ENCODE measurements at regions not wholly inside any gene's neighbourhood (a gene's known extent, or its start where the extent isn't known, plus 50 kb on each side); places are given as distances from the start of the nearest gene placed in this dataset.

DNA sequence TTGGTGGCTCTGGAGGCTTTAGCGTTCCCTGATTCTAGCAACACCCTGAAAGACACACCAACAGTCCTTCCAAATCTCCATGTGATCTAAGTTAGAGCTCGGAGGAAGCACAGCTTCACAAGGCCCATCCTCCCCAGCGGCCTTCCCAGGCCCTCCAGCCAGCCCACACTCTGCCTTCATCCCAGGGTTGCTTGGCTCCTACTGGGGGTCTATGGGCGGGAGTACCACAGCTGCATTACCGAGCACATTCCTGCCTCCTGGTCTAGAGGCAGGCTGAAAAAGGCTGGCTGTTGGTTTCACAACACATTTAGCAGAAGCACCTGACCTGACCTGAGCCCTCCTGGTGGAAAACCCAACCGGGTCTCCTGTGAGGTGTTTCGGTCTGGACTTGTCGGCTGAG lies 54.7 kb upstream of the TRIM67 start:
- TF ChIP-seq EZH2 (IDR thresholded peaks at IDR 0.05; ENCODE audit: borderline replicate concordance, low read depth, low read length, severe bottlenecking): no peak
- TF ChIP-seq POLR2AphosphoS5 (IDR thresholded peaks at IDR 0.05; ENCODE audit: insufficient read depth, low read depth, low read length): no peak
- TF ChIP-seq, protein P1, sequence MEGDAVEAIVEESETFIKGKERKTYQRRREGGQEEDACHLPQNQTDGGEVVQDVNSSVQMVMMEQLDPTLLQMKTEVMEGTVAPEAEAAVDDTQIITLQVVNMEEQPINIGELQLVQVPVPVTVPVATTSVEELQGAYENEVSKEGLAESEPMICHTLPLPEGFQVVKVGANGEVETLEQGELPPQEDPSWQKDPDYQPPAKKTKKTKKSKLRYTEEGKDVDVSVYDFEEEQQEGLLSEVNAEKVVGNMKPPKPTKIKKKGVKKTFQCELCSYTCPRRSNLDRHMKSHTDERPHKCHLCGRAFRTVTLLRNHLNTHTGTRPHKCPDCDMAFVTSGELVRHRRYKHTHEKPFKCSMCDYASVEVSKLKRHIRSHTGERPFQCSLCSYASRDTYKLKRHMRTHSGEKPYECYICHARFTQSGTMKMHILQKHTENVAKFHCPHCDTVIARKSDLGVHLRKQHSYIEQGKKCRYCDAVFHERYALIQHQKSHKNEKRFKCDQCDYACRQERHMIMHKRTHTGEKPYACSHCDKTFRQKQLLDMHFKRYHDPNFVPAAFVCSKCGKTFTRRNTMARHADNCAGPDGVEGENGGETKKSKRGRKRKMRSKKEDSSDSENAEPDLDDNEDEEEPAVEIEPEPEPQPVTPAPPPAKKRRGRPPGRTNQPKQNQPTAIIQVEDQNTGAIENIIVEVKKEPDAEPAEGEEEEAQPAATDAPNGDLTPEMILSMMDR (IDR thresholded peaks at IDR 0.05; ENCODE audit: extremely low read depth in 1 of 2, insufficient read depth in 1 of 2, low read depth in 1 of 2, low read length in 2 of 2): no peak
- TF ChIP-seq POLR2A (IDR thresholded peaks at IDR 0.05; ENCODE audit: low read depth, low read length): no peak
- TF ChIP-seq, protein P2, sequence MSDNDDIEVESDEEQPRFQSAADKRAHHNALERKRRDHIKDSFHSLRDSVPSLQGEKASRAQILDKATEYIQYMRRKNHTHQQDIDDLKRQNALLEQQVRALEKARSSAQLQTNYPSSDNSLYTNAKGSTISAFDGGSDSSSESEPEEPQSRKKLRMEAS (IDR thresholded peaks at IDR 0.05; ENCODE audit: insufficient read depth, insufficient read length): no peak

Measured in endothelial cell of umbilical vein (primary cell).